HEK293 (cell line): ENCODE measurements at regions not wholly inside any gene's neighbourhood (a gene's known extent, or its start where the extent isn't known, plus 50 kb on each side); places are given as distances from the start of the nearest gene placed in this dataset.

Experiments
- CTCF ChIP-seq: fragments of 450-650 bp; formaldehyde crosslinking; IDR thresholded peaks from 2 replicates; pipeline ENCODE4 v1.5.1; 2016; ENCODE audit warnings: missing biosample characterization, missing genetic modification characterization
- ELK4 ChIP-seq: IDR thresholded peaks from 2 replicates; pipeline ENCODE4 v1.6.1; 2011; ENCODE audit warnings: mild to moderate bottlenecking, low read depth, low read length, borderline replicate concordance
- GLIS1 ChIP-seq: fragments of 450-650 bp; formaldehyde crosslinking; IDR thresholded peaks from 2 replicates; pipeline ENCODE4 v1.5.1; 2016; ENCODE audit warnings: missing biosample characterization, missing genetic modification characterization
- HOXC10 ChIP-seq: sonication (generic); formaldehyde crosslinking; IDR thresholded peaks from 2 replicates; pipeline ENCODE4 v1.8.1; 2023; ENCODE audit warnings: mild to moderate bottlenecking, missing genetic modification reagents
- PATZ1 ChIP-seq: fragments of 450-650 bp; formaldehyde crosslinking; IDR thresholded peaks from 2 replicates; pipeline ENCODE4 v1.5.1; 2016; ENCODE audit warnings: missing biosample characterization, missing genetic modification characterization
- SCRT2 ChIP-seq: fragments of 450-650 bp; formaldehyde crosslinking; IDR thresholded peaks from 2 replicates; pipeline ENCODE4 v1.5.1; 2016; ENCODE audit warnings: missing biosample characterization, missing genetic modification characterization
- SP2 ChIP-seq: fragments of 450-650 bp; formaldehyde crosslinking; IDR thresholded peaks from 2 replicates; pipeline ENCODE4 v1.5.1; 2016; ENCODE audit warnings: missing biosample characterization, missing genetic modification characterization
- WT1 ChIP-seq: fragments of 450-650 bp; formaldehyde crosslinking; IDR thresholded peaks from 2 replicates; pipeline ENCODE4 v1.5.1; 2016; ENCODE audit warnings: missing biosample characterization, missing genetic modification characterization
- ZNF24 ChIP-seq: fragments of 450-650 bp; formaldehyde crosslinking; IDR thresholded peaks from 2 replicates; pipeline ENCODE4 v1.5.1; 2016; ENCODE audit warnings: missing biosample characterization, missing genetic modification characterization
- ZNF362 ChIP-seq: fragments of 450-650 bp; formaldehyde crosslinking; IDR thresholded peaks from 2 replicates; pipeline ENCODE4 v1.5.1; 2016; ENCODE audit warnings: missing biosample characterization, missing genetic modification characterization
- ZNF521 ChIP-seq: fragments of 450-650 bp; formaldehyde crosslinking; IDR thresholded peaks from 2 replicates; pipeline ENCODE4 v1.5.1; 2017; ENCODE audit warnings: missing biosample characterization, mild to moderate bottlenecking, missing genetic modification characterization
- ZNF704 ChIP-seq: fragments of 450-650 bp; formaldehyde crosslinking; IDR thresholded peaks from 2 replicates; pipeline ENCODE4 v1.5.1; 2016; ENCODE audit warnings: missing biosample characterization, missing genetic modification characterization
- ZNF747 ChIP-seq: fragments of 450-650 bp; formaldehyde crosslinking; IDR thresholded peaks from 2 replicates; pipeline ENCODE4 v1.5.1; 2016; ENCODE audit warnings: missing biosample characterization, missing genetic modification characterization
- ZSCAN16 ChIP-seq: fragments of 450-650 bp; formaldehyde crosslinking; IDR thresholded peaks from 2 replicates; pipeline ENCODE4 v1.5.1; 2016; ENCODE audit warnings: missing biosample characterization, missing genetic modification characterization

- TF ChIP-seq GLIS1 (tag by site-specific recombination) (no peak), CTCF (no peak), SP2 (tag by site-specific recombination) (no peak), ZNF704 (tag by site-specific recombination) (no peak), SCRT2 (tag by site-specific recombination) (no peak), ELK4 (no peak), PATZ1 (no peak), ZNF521 (tag by site-specific recombination) (no peak), WT1 (tag by site-specific recombination) (no peak), ZNF747 (no peak), HOXC10 (no peak), ZNF24 (no peak), ZNF362 (tag by site-specific recombination) (no peak), ZSCAN16 (no peak)
Observed at GRCh38 chr6:20351534-20351933, 50.1 kb upstream of the E2F3 start.
